ENCODE measurements at regions not wholly inside any gene's neighbourhood (a gene's known extent, or its start where the extent isn't known, plus 50 kb on each side); places are given as distances from the start of the nearest gene placed in this dataset.

DNA sequence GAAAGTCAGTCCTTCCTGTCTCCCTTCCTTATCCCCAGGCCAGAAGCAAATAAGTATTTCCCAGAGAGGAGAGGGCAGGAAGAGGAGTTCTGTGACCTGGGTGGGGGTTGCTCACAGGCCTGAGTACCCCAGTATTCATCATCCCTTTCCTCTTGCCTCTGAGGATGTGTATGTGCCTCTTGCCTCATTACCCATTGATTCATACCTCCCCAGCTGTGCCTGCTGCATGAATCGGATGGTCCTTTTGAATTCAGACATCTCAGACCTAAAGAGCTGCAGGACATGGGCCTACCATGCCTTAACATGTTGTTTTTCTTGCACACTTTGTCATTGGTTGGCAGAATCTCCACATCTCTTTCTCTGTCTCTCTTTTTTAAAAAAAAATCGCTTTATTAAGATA, 112.8 kb upstream of the SHB start:
- no peaks in the 10 kb centered on the region for H4K20me1 ChIP-seq (ENCODE audit: insufficient read depth, poor library complexity, severe bottlenecking)
- no peaks in the 10 kb centered on the region for H3K27me3 ChIP-seq
- TF ChIP-seq, protein P1, sequence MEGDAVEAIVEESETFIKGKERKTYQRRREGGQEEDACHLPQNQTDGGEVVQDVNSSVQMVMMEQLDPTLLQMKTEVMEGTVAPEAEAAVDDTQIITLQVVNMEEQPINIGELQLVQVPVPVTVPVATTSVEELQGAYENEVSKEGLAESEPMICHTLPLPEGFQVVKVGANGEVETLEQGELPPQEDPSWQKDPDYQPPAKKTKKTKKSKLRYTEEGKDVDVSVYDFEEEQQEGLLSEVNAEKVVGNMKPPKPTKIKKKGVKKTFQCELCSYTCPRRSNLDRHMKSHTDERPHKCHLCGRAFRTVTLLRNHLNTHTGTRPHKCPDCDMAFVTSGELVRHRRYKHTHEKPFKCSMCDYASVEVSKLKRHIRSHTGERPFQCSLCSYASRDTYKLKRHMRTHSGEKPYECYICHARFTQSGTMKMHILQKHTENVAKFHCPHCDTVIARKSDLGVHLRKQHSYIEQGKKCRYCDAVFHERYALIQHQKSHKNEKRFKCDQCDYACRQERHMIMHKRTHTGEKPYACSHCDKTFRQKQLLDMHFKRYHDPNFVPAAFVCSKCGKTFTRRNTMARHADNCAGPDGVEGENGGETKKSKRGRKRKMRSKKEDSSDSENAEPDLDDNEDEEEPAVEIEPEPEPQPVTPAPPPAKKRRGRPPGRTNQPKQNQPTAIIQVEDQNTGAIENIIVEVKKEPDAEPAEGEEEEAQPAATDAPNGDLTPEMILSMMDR (IDR thresholded peaks at IDR 0.05; ENCODE audit: poor library complexity), result no peak
- no peak for TF ChIP-seq EZH2phosphoT487 (IDR thresholded peaks at IDR 0.05; ENCODE audit: low read depth, severe bottlenecking, unreplicated experiment)
- no peak for TF ChIP-seq EZH2 (IDR thresholded peaks at IDR 0.05; ENCODE audit: borderline replicate concordance)
- H3K9me3 ChIP-seq (ENCODE audit: low read depth), result no peaks in the 10 kb centered on the region
- H3K4me2 ChIP-seq, result no peak overlapping the region
- no peaks in the 10 kb centered on the region for H3K36me3 ChIP-seq (replicated peaks; ENCODE audit: insufficient read depth, low read depth)
- H3K4me3 ChIP-seq, result no peak overlapping the region
- no peaks in the 10 kb centered on the region for H3K9me2 ChIP-seq (replicated peaks; ENCODE audit: insufficient read depth)
- H3K4me1 ChIP-seq (ENCODE audit: insufficient read depth), result no peaks in the 10 kb centered on the region
- no peak overlapping the region for H3K27ac ChIP-seq
- 81% methylated on average over 2 of the region's 2 CpGs for WGBS (ENCODE audit: low lambda C conversion rate, missing lambda C conversion rate)
- no peak for DNase-seq (ENCODE audit: low spot score)
- no peaks in the 10 kb centered on the region for H3K79me2 ChIP-seq
- H2AFZ ChIP-seq, result no peak overlapping the region

DNA sequence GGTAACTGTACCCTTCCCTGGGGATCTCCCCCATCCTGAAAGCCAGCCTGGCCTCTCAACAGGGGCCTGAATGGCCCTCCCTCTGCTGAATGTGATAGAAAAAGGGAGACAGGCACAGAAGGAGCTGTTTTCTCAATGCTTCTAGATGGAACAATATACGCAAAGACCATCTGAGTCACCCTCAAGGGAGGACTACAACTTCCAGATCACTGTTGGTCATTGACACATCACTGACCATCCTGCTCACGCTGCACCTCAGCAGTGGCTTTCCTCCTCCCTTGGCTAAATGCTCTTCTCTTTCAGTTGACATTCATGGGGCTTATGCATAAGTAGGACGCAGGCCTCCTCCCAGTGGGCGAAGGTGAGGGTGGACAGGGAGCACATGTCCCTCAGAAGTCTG, 112.2 kb upstream of the SHB start:
- 89% methylated on average over 4 of the region's 4 CpGs for WGBS (ENCODE audit: low lambda C conversion rate, missing lambda C conversion rate)
- no peak overlapping the region for H2AFZ ChIP-seq
- no peaks in the 10 kb centered on the region for H4K20me1 ChIP-seq (ENCODE audit: insufficient read depth, poor library complexity, severe bottlenecking)
- H3K27me3 ChIP-seq, result no peaks in the 10 kb centered on the region
- H3K9me3 ChIP-seq (ENCODE audit: low read depth), result no peaks in the 10 kb centered on the region
- H3K4me3 ChIP-seq, result no peak overlapping the region
- H3K79me2 ChIP-seq, result no peaks in the 10 kb centered on the region
- H3K4me1 ChIP-seq (ENCODE audit: insufficient read depth), result no peaks in the 10 kb centered on the region
- no peak overlapping the region for H3K4me2 ChIP-seq
- no peaks in the 10 kb centered on the region for H3K36me3 ChIP-seq (replicated peaks; ENCODE audit: insufficient read depth, low read depth)
- no peak for TF ChIP-seq EZH2phosphoT487 (IDR thresholded peaks at IDR 0.05; ENCODE audit: low read depth, severe bottlenecking, unreplicated experiment)
- TF ChIP-seq EZH2 (IDR thresholded peaks at IDR 0.05; ENCODE audit: borderline replicate concordance), result no peak
- TF ChIP-seq, protein P1 (IDR thresholded peaks at IDR 0.05; ENCODE audit: poor library complexity), result no peak
- DNase-seq (ENCODE audit: low spot score), result no peak
- H3K9me2 ChIP-seq (replicated peaks; ENCODE audit: insufficient read depth), result no peaks in the 10 kb centered on the region
- no peak overlapping the region for H3K27ac ChIP-seq

DNA sequence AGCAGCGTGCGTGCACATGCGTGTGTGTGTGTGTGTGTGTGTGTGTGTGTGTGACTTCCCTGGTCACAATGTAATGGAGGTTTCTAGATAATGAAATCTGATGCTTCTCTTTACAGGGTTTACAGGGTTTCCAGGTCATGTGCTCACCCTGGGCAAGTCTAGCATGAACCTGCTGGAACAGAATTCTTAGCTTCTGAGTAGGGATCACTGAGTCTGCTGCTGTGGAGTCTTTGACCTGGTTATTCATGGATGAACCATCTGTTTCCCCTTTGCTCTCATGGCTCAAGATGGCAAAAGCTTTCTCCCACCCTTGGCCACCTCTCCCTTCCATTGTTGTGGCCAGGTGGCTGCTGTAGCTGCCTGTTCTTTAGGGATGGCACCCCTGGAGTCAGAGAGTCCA, 111.6 kb upstream of the SHB start:
- no peak for DNase-seq (ENCODE audit: low spot score)
- Histone ChIP-seq H3K4me3 (no peak overlapping the region), H2AFZ (no peak overlapping the region), H3K9me3 (ENCODE audit: low read depth) (no peaks in the 10 kb centered on the region), H3K4me2 (no peak overlapping the region), H3K4me1 (ENCODE audit: insufficient read depth) (no peaks in the 10 kb centered on the region), H4K20me1 (ENCODE audit: insufficient read depth, poor library complexity, severe bottlenecking) (no peaks in the 10 kb centered on the region), H3K27ac (no peak overlapping the region), H3K36me3 (replicated peaks; ENCODE audit: insufficient read depth, low read depth) (no peaks in the 10 kb centered on the region), H3K9me2 (replicated peaks; ENCODE audit: insufficient read depth) (no peaks in the 10 kb centered on the region), H3K79me2 (no peaks in the 10 kb centered on the region), H3K27me3 (no peaks in the 10 kb centered on the region)
- 84% methylated on average over 3 of the region's 3 CpGs for WGBS (ENCODE audit: low lambda C conversion rate, missing lambda C conversion rate)
- TF ChIP-seq, protein P1 (IDR thresholded peaks at IDR 0.05; ENCODE audit: poor library complexity), result no peak
- TF ChIP-seq EZH2phosphoT487 (IDR thresholded peaks at IDR 0.05; ENCODE audit: low read depth, severe bottlenecking, unreplicated experiment), result no peak
- no peak for TF ChIP-seq EZH2 (IDR thresholded peaks at IDR 0.05; ENCODE audit: borderline replicate concordance)

DNA sequence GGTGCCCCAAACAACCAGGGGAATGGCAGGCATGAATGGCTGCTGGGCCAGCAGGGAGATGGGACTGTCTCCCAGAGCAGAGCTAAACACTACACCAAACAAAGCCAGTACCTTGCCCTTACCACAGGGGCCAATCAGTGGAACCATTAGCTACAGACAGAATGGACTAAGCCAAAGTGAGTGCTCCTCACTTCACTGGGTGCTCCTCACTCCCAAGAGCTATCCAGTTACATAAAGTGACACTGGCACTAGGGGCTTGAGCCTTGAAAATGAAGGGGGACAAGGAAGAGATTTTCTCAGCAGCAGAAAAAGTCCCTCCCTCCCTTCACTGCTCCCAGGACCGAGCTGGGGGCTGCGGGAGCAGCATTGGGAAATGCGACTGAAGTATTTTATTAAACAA, 110.9 kb upstream of the SHB start:
- Histone ChIP-seq H3K4me3 (no peak overlapping the region), H3K79me2 (no peaks in the 10 kb centered on the region), H4K20me1 (ENCODE audit: insufficient read depth, poor library complexity, severe bottlenecking) (no peaks in the 10 kb centered on the region), H3K27me3 (no peaks in the 10 kb centered on the region), H3K27ac (no peak overlapping the region), H3K4me2 (no peak overlapping the region), H3K9me3 (ENCODE audit: low read depth) (no peaks in the 10 kb centered on the region), H3K36me3 (replicated peaks; ENCODE audit: insufficient read depth, low read depth) (no peaks in the 10 kb centered on the region), H2AFZ (no peak overlapping the region), H3K4me1 (ENCODE audit: insufficient read depth) (no peaks in the 10 kb centered on the region), H3K9me2 (replicated peaks; ENCODE audit: insufficient read depth) (no peaks in the 10 kb centered on the region)
- 94% methylated on average over 3 of the region's 3 CpGs for WGBS (ENCODE audit: low lambda C conversion rate, missing lambda C conversion rate)
- TF ChIP-seq, protein P1 (IDR thresholded peaks at IDR 0.05; ENCODE audit: poor library complexity), result no peak
- no peak for TF ChIP-seq EZH2phosphoT487 (IDR thresholded peaks at IDR 0.05; ENCODE audit: low read depth, severe bottlenecking, unreplicated experiment)
- TF ChIP-seq EZH2 (IDR thresholded peaks at IDR 0.05; ENCODE audit: borderline replicate concordance), result no peak
- no peak for DNase-seq (ENCODE audit: low spot score)
